Mucosa of descending colon (tissue), 3 donors: ENCODE measurements at regions not wholly inside any gene's neighbourhood (a gene's known extent, or its start where the extent isn't known, plus 50 kb on each side); places are given as distances from the start of the nearest gene placed in this dataset.
A peak's percentile ranks its signal among the peaks of the same experiment; 100 is the strongest.

ENCODE experiments used
- ATAC-seq: fragments of 200-7000 bp; cut with Tn5 transposase; one replicate; pipeline ENCODE4 v1.9.1; 2020; ENCODE audit warnings: mild to moderate bottlenecking, moderate library complexity
- DNase-seq, 3 donors: peaks; one replicate each; pipeline ENCODE4 v3.0.0-alpha.2; 2020
- H3K36me3 ChIP-seq: fragments of 200-600 bp; one replicate; pipeline ENCODE4 v1.8.0; 2021; ENCODE audit warnings: low read depth, mild to moderate bottlenecking
- H3K4me1 ChIP-seq: fragments of 200-600 bp; one replicate; pipeline ENCODE4 v1.8.0; 2021; ENCODE audit warnings: low read depth, mild to moderate bottlenecking
- H3K4me3 ChIP-seq: fragments of 200-600 bp; one replicate; pipeline ENCODE4 v1.8.0; 2021; ENCODE audit warnings: mild to moderate bottlenecking
- H3K9me3 ChIP-seq: fragments of 200-600 bp; one replicate; pipeline ENCODE4 v1.8.0; 2021; ENCODE audit warnings: mild to moderate bottlenecking
- CTCF ChIP-seq: fragments of 200-600 bp; IDR thresholded peaks from one replicate; pipeline ENCODE4 v1.8.0; 2022; ENCODE audit warnings: antibody characterized with exemption, mild to moderate bottlenecking
- intact Hi-C, 2 donors: fragments of 100-400 bp; cut with DNase I in 1 of 2; cut with micrococcal nuclease in 1 of 2; formaldehyde crosslinking; loops; one replicate each; pipeline versions ENCODE4 v1.11.0 to v1.11.1; 2022; cut with DNase I, micrococcal nuclease
- donor health status: DM: no; HTN: no; CAD: no; lungs with moderate emphysema.
- donor health status: DM: no; HTN: no; CAD: no.
- donor health status: DM: no; HTN: yes; CAD: no.

GRCh38 chr4:81642543-81642942 is 170.8 kb upstream of the RASGEF1B start:
- intact Hi-C loops = no loop called here
- no peaks in the 10 kb centered on the region for H3K4me1 ChIP-seq
- ATAC-seq (no peak), DNase-seq (no peak)
- H3K9me3 ChIP-seq = no peaks in the 10 kb centered on the region
- H3K4me3 ChIP-seq = no peak overlapping the region
- H3K36me3 ChIP-seq = no peaks in the 10 kb centered on the region
- TF ChIP-seq CTCF = no peak

- no peaks in the 10 kb centered on the region for H3K9me3 ChIP-seq
- no peak for TF ChIP-seq CTCF
- no peaks in the 10 kb centered on the region for H3K36me3 ChIP-seq
- H3K4me1 ChIP-seq = no peaks in the 10 kb centered on the region
- peak; percentile 22 for ATAC-seq
- no peak for DNase-seq
- no peak overlapping the region for H3K4me3 ChIP-seq
- intact Hi-C loops = no loop called here
Measured at GRCh38 chr4:81639248-81639647, 167.5 kb upstream of the RASGEF1B start.

GRCh38 chr4:81638698-81639097 is 167.0 kb upstream of the RASGEF1B start:
- Histone ChIP-seq H3K4me1 (no peaks in the 10 kb centered on the region), H3K9me3 (no peaks in the 10 kb centered on the region), H3K36me3 (no peaks in the 10 kb centered on the region), H3K4me3 (no peak overlapping the region)
- no peak for DNase-seq
- no peak for ATAC-seq
- intact Hi-C loops = no loop called here
- no peak for TF ChIP-seq CTCF

- Histone ChIP-seq H3K36me3 (no peaks in the 10 kb centered on the region), H3K4me3 (no peak overlapping the region), H3K9me3 (no peaks in the 10 kb centered on the region), H3K4me1 (no peaks in the 10 kb centered on the region)
- ATAC-seq = peak; percentile 98
- peak; percentile 61 to 84 (median 77) for DNase-seq
- no peak for TF ChIP-seq CTCF
- intact Hi-C loops = no loop called here
Measured at GRCh38 chr4:81635739-81636138, 164.0 kb upstream of the RASGEF1B start.

GRCh38 chr4:81634766-81635549 is 163.3 kb upstream of the RASGEF1B start:
- intact Hi-C loops = no loop called here
- no peak for ATAC-seq
- Histone ChIP-seq H3K36me3 (no peaks in the 10 kb centered on the region), H3K4me3 (no peak overlapping the region), H3K4me1 (no peaks in the 10 kb centered on the region), H3K9me3 (no peaks in the 10 kb centered on the region)
- TF ChIP-seq CTCF = no peak
- no peak for DNase-seq

GRCh38 chr4:81634165-81634564 is 162.5 kb upstream of the RASGEF1B start:
- ATAC-seq = no peak
- no peak for DNase-seq
- Histone ChIP-seq H3K4me1 (no peaks in the 10 kb centered on the region), H3K9me3 (no peaks in the 10 kb centered on the region), H3K4me3 (no peak overlapping the region), H3K36me3 (no peaks in the 10 kb centered on the region)
- intact Hi-C loops = no loop called here
- no peak for TF ChIP-seq CTCF
